ENCODE measurements at regions not wholly inside any gene's neighbourhood (a gene's known extent, or its start where the extent isn't known, plus 50 kb on each side); places are given as distances from the start of the nearest gene placed in this dataset.

GRCh38 chr4:22573198-22573597 is 57.3 kb upstream of the ADGRA3 start:
- Histone ChIP-seq H3K27ac (ENCODE audit: low read depth, low read length) (no peak overlapping the region), H3K4me2 (ENCODE audit: insufficient read depth, low read length) (no peak overlapping the region), H3K27me3 (ENCODE audit: insufficient read depth, low read length) (no peaks in the 10 kb centered on the region), H3K79me2 (ENCODE audit: insufficient read depth, low read length) (no peaks in the 10 kb centered on the region), H2AFZ (ENCODE audit: low read length) (no peak overlapping the region), H3K4me1 (ENCODE audit: insufficient read depth, low read length) (no peaks in the 10 kb centered on the region), H4K20me1 (ENCODE audit: insufficient read depth, low read length) (no peaks in the 10 kb centered on the region), H3K9me3 (ENCODE audit: low read depth, low read length) (no peaks in the 10 kb centered on the region), H3K4me3 (ENCODE audit: insufficient read depth, low read length) (no peak overlapping the region), H3K36me3 (ENCODE audit: insufficient read depth, low read length) (no peaks in the 10 kb centered on the region)
- TF ChIP-seq, protein P1, sequence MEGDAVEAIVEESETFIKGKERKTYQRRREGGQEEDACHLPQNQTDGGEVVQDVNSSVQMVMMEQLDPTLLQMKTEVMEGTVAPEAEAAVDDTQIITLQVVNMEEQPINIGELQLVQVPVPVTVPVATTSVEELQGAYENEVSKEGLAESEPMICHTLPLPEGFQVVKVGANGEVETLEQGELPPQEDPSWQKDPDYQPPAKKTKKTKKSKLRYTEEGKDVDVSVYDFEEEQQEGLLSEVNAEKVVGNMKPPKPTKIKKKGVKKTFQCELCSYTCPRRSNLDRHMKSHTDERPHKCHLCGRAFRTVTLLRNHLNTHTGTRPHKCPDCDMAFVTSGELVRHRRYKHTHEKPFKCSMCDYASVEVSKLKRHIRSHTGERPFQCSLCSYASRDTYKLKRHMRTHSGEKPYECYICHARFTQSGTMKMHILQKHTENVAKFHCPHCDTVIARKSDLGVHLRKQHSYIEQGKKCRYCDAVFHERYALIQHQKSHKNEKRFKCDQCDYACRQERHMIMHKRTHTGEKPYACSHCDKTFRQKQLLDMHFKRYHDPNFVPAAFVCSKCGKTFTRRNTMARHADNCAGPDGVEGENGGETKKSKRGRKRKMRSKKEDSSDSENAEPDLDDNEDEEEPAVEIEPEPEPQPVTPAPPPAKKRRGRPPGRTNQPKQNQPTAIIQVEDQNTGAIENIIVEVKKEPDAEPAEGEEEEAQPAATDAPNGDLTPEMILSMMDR (IDR thresholded peaks at IDR 0.05; ENCODE audit: extremely low read depth, low read depth, low read length), result no peak
- no peak for DNase-seq (ENCODE audit: insufficient read length, low spot score, missing footprints)

- H3K4me2 ChIP-seq (ENCODE audit: insufficient read depth, low read length), result no peak overlapping the region
- H3K4me3 ChIP-seq (ENCODE audit: insufficient read depth, low read length), result no peak overlapping the region
- H2AFZ ChIP-seq (ENCODE audit: low read length), result no peak overlapping the region
- TF ChIP-seq, protein P1 (IDR thresholded peaks at IDR 0.05; ENCODE audit: extremely low read depth, low read depth, low read length), result no peak
- no peaks in the 10 kb centered on the region for H3K36me3 ChIP-seq (ENCODE audit: insufficient read depth, low read length)
- H3K4me1 ChIP-seq (ENCODE audit: insufficient read depth, low read length), result no peaks in the 10 kb centered on the region
- no peaks in the 10 kb centered on the region for H3K27me3 ChIP-seq (ENCODE audit: insufficient read depth, low read length)
- no peak overlapping the region for H3K27ac ChIP-seq (ENCODE audit: low read depth, low read length)
- DNase-seq (ENCODE audit: insufficient read length, low spot score, missing footprints), result no peak
- H4K20me1 ChIP-seq (ENCODE audit: insufficient read depth, low read length), result no peaks in the 10 kb centered on the region
- no peaks in the 10 kb centered on the region for H3K79me2 ChIP-seq (ENCODE audit: insufficient read depth, low read length)
- H3K9me3 ChIP-seq (ENCODE audit: low read depth, low read length), result no peaks in the 10 kb centered on the region
These were observed 57.8 kb upstream of the ADGRA3 start for GRCh38 chr4:22573641-22574040.

DNA sequence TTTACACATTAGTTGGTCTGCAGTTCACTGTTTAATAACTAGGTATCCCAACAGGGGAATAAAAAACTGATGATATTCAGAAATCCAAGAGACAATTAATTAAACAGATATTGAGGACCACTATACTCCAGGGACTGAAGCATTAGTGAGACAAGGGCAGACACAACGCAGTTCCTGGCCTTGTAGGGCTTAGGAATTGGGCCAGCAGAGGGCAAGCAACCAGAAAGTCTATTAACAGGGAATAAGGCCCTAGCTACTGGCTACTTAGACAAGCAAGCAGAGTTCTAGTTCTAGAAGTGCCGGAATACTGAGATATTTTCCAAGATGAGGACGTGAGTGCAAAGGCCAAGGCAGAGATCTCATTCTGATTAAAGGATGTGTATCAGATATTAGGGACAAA is 58.6 kb upstream of the ADGRA3 start:
- Histone ChIP-seq H3K36me3 (ENCODE audit: insufficient read depth, low read length) (no peaks in the 10 kb centered on the region), H3K27me3 (ENCODE audit: insufficient read depth, low read length) (no peaks in the 10 kb centered on the region), H4K20me1 (ENCODE audit: insufficient read depth, low read length) (no peaks in the 10 kb centered on the region), H3K4me3 (ENCODE audit: insufficient read depth, low read length) (no peak overlapping the region), H3K79me2 (ENCODE audit: insufficient read depth, low read length) (no peaks in the 10 kb centered on the region), H3K4me1 (ENCODE audit: insufficient read depth, low read length) (no peaks in the 10 kb centered on the region), H3K27ac (ENCODE audit: low read depth, low read length) (no peak overlapping the region), H3K9me3 (ENCODE audit: low read depth, low read length) (no peaks in the 10 kb centered on the region), H3K4me2 (ENCODE audit: insufficient read depth, low read length) (no peak overlapping the region), H2AFZ (ENCODE audit: low read length) (no peak overlapping the region)
- TF ChIP-seq, protein P1 (IDR thresholded peaks at IDR 0.05; ENCODE audit: extremely low read depth, low read depth, low read length), result no peak
- no peak for DNase-seq (ENCODE audit: insufficient read length, low spot score, missing footprints)

DNA sequence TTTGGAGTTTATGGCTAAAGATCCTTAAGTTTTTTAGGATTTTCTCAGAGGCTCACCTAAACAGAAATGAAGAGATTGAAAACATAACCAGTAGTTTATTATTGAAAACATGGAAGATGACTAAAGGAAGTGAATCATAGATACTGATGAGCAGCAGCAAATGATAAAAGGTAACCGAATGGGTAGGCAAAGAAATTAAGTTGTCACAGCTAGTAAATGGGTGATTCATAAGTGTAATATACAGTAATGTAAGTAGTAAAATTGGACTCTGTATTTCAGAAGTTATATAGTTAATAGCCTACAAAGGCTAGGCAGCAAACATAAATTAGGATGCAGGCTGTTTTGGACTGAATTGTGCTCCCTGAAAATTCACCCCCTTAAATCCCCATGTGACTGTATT is 59.0 kb upstream of the ADGRA3 start:
- Histone ChIP-seq H3K4me1 (ENCODE audit: insufficient read depth, low read length) (no peaks in the 10 kb centered on the region), H3K27ac (ENCODE audit: low read depth, low read length) (no peak overlapping the region), H3K27me3 (ENCODE audit: insufficient read depth, low read length) (no peaks in the 10 kb centered on the region), H3K4me3 (ENCODE audit: insufficient read depth, low read length) (no peak overlapping the region), H3K9me3 (ENCODE audit: low read depth, low read length) (no peaks in the 10 kb centered on the region), H3K4me2 (ENCODE audit: insufficient read depth, low read length) (no peak overlapping the region), H2AFZ (ENCODE audit: low read length) (no peak overlapping the region), H3K36me3 (ENCODE audit: insufficient read depth, low read length) (no peaks in the 10 kb centered on the region), H4K20me1 (ENCODE audit: insufficient read depth, low read length) (no peaks in the 10 kb centered on the region), H3K79me2 (ENCODE audit: insufficient read depth, low read length) (no peaks in the 10 kb centered on the region)
- DNase-seq (ENCODE audit: insufficient read length, low spot score, missing footprints), result no peak
- TF ChIP-seq, protein P1 (IDR thresholded peaks at IDR 0.05; ENCODE audit: extremely low read depth, low read depth, low read length), result no peak

Measured in osteoblast (primary cell).